IMR-90 (cell line): ENCODE measurements at regions not wholly inside any gene's neighbourhood (a gene's known extent, or its start where the extent isn't known, plus 50 kb on each side); places are given as distances from the start of the nearest gene placed in this dataset.

Experiments
- ATAC-seq: fragments of 200-7000 bp; cut with Tn5 transposase; 2 replicates; pipeline ENCODE4 v1.9.1; 2020; ENCODE audit warnings: low read depth, mild to moderate bottlenecking, moderate library complexity
- BruUV-seq: library from RNA; stranded (reverse); fragments of 400-500 nt; replicated peaks from 2 replicates; lab custom pipeline; 2021; lab: Mats Ljungman, UMichigan
- CTCF ChIA-PET: fragments of 300-600 bp; formaldehyde crosslinking; extraction: SDS; loops from one replicate; lab custom pipeline; 2021; ENCODE audit warnings: antibody characterized with exemption; lab: Yijun Ruan, JAX
- POLR2A ChIA-PET: fragments of 300-600 bp; sonication (Branson Sonifier 250); formaldehyde crosslinking; loops from one replicate; lab custom pipeline; 2022; ENCODE audit warnings: antibody characterized with exemption; ENCODE audit not compliant: unreplicated experiment; lab: Charles Lee
- DNase-seq: peaks from one replicate; pipeline ENCODE4 v3.0.0; 2013
- H2AFZ ChIP-seq: replicated peaks from 2 replicates; pipeline ENCODE3; 2013; ENCODE audit warnings: low read length, mild to moderate bottlenecking; ENCODE audit not compliant: poor library complexity
- H2AK5ac ChIP-seq: 2 replicates; pipeline ENCODE4 v1.6.1; 2013; ENCODE audit warnings: low read depth, low read length, inconsistent platforms
- H2AK9ac ChIP-seq: replicated peaks from 2 replicates; pipeline ENCODE3; 2013; ENCODE audit warnings: mild to moderate bottlenecking, low read depth, low read length, moderate library complexity; ENCODE audit not compliant: poor library complexity
- H2BK120ac ChIP-seq: 2 replicates; pipeline ENCODE4 v1.6.1; 2013; ENCODE audit warnings: low read depth, low read length, inconsistent platforms
- H2BK15ac ChIP-seq: 3 replicates; pipeline ENCODE4 v1.6.1; 2013; ENCODE audit warnings: low read depth, low read length, inconsistent platforms
- H2BK20ac ChIP-seq: 2 replicates; pipeline ENCODE4 v1.6.1; 2013; ENCODE audit warnings: low read depth, mild to moderate bottlenecking, inconsistent platforms, low read length, moderate library complexity
- H2BK5ac ChIP-seq: 2 replicates; pipeline ENCODE4 v1.6.1; 2013; ENCODE audit warnings: mild to moderate bottlenecking, low read depth, low read length, inconsistent platforms; ENCODE audit not compliant: poor library complexity, severe bottlenecking
- H3K14ac ChIP-seq: replicated peaks from 2 replicates; pipeline ENCODE4 v1.6.1; 2013; ENCODE audit warnings: low read depth, low read length, inconsistent platforms
- H3K18ac ChIP-seq: 2 replicates; pipeline ENCODE4 v1.6.1; 2013; ENCODE audit warnings: low read depth, low read length, control low read depth
- H3K23ac ChIP-seq: 2 replicates; pipeline ENCODE4 v1.6.1; 2013; ENCODE audit warnings: low read depth, low read length, inconsistent platforms
- H3K27ac ChIP-seq: 2 replicates; pipeline ENCODE4 v1.5.1; 2013; ENCODE audit warnings: mild to moderate bottlenecking, control low read depth, low read length; ENCODE audit not compliant: insufficient read depth
- H3K27me3 ChIP-seq: 2 replicates; pipeline ENCODE4 v1.6.1; 2013; ENCODE audit warnings: low read length; ENCODE audit not compliant: control insufficient read depth, insufficient read depth
- H3K36me3 ChIP-seq: 2 replicates; pipeline ENCODE4 v1.6.1; 2013; ENCODE audit warnings: low read length, mixed read lengths; ENCODE audit not compliant: control insufficient read depth, insufficient read depth
- H3K4ac ChIP-seq: 2 replicates; pipeline ENCODE4 v1.6.1; 2013; ENCODE audit warnings: low read depth, low read length, inconsistent platforms
- H3K4me1 ChIP-seq: 2 replicates; pipeline ENCODE4 v1.6.1; 2013; ENCODE audit warnings: low read length, mixed read lengths; ENCODE audit not compliant: control insufficient read depth, insufficient read depth
- H3K4me2 ChIP-seq: 2 replicates; pipeline ENCODE4 v1.6.1; 2013; ENCODE audit warnings: low read depth, mild to moderate bottlenecking, control low read depth, low read length, moderate library complexity
- H3K4me3 ChIP-seq: 2 replicates; pipeline ENCODE4 v1.5.1; 2013; ENCODE audit warnings: low read depth, mild to moderate bottlenecking, control low read depth, low read length, moderate library complexity; ENCODE audit not compliant: insufficient read depth
- H3K56ac ChIP-seq: 2 replicates; pipeline ENCODE4 v1.6.1; 2013; ENCODE audit warnings: low read length, inconsistent platforms; ENCODE audit not compliant: insufficient read depth; ENCODE audit errors: extremely low read depth
- H3K79me1 ChIP-seq, 2 experiments: 2 replicates each; pipeline ENCODE4 v1.6.1; 2013; ENCODE audit warnings: low read length in 2 of 2, inconsistent platforms in 1 of 2, low read depth in 1 of 2
- H3K9ac ChIP-seq: 2 replicates; pipeline ENCODE4 v1.6.1; 2013; ENCODE audit warnings: low read depth, low read length, control low read depth
- H3K9me1 ChIP-seq: 2 replicates; pipeline ENCODE4 v1.6.1; 2013; ENCODE audit warnings: low read length, inconsistent platforms; ENCODE audit not compliant: insufficient read depth
- H3K9me3 ChIP-seq: 2 replicates; pipeline ENCODE4 v1.6.1; 2013; ENCODE audit warnings: low read length; ENCODE audit not compliant: control insufficient read depth, insufficient read depth
- H4K20me1 ChIP-seq: 2 replicates; pipeline ENCODE4 v1.6.1; 2013; ENCODE audit warnings: low read length, inconsistent platforms; ENCODE audit not compliant: insufficient read depth
- H4K5ac ChIP-seq: 2 replicates; pipeline ENCODE4 v1.6.1; 2013; ENCODE audit warnings: mild to moderate bottlenecking, low read depth, low read length, control low read depth
- H4K8ac ChIP-seq, 2 experiments: 2 replicates each; pipeline ENCODE4 v1.6.1; 2013; ENCODE audit warnings: low read depth in 2 of 2, low read length in 2 of 2, control low read depth in 1 of 2, inconsistent platforms in 1 of 2
- H4K91ac ChIP-seq: 2 replicates; pipeline ENCODE4 v1.6.1; 2013; ENCODE audit warnings: low read depth, low read length, inconsistent platforms; ENCODE audit not compliant: insufficient read depth
- ELK1 ChIP-seq: fragments of 150-350 bp; IDR thresholded peaks from 2 replicates; pipeline ENCODE4 v1.6.1; 2016; ENCODE audit warnings: low read depth, mild to moderate bottlenecking, low read length, moderate library complexity, borderline replicate concordance
- USF2 ChIP-seq: fragments of 150-350 bp; IDR thresholded peaks from 2 replicates; pipeline ENCODE4 v1.6.1; 2017; ENCODE audit warnings: mild to moderate bottlenecking, antibody characterized with exemption, low read length, low read depth
- WGBS, 2 experiments: methylation state at CpG; one replicate each; pipeline versions ENCODE4 v1.1.5 to v1.1.7; 2013; ENCODE audit warnings: missing lambda C conversion rate in 2 of 2; ENCODE audit not compliant: insufficient read length in 1 of 2; ENCODE audit errors: extremely low coverage in 2 of 2; 5-methylcytosine and 5-hydroxymethylcytosine counted together
- dilution Hi-C: fragments of 300-500 bp; cut with HindIII; formaldehyde crosslinking; loops from one replicate; pipeline ENCODE4 v1.14.3; 2018; ENCODE audit warnings: low sequenced_read_pairs; ENCODE audit not compliant: unreplicated experiment
- in situ Hi-C: fragments of 300-500 bp; cut with MboI; formaldehyde crosslinking; loops from 3 replicates; pipeline ENCODE4 v1.14.3; 2019; ENCODE audit warnings: low sequenced_read_pairs, inconsistent platforms, mixed read lengths
- intact Hi-C: fragments of 100-400 bp; cut with micrococcal nuclease; formaldehyde crosslinking; loops from 2 replicates; pipeline ENCODE4 v1.10.0; 2022

GRCh38 chr6:14059791-14060436 is 57.7 kb upstream of the CD83 start:
- Histone ChIP-seq H3K23ac (no peak overlapping the region), H3K14ac (no peak overlapping the region), H3K27ac (no peak overlapping the region), H3K79me1 (no peaks in the 10 kb centered on the region), H3K9me1 (no peaks in the 10 kb centered on the region), H2AK5ac (no peak overlapping the region), H4K91ac (no peak overlapping the region), H3K18ac (no peak overlapping the region), H3K9me3 (no peaks in the 10 kb centered on the region; the same call in 1 of the 2 replicates), H4K8ac (no peak overlapping the region), H3K4me3 (no peak overlapping the region), H3K4ac (no peak overlapping the region), H3K36me3 (no peaks in the 10 kb centered on the region), H2AK9ac (no peak overlapping the region), H3K56ac (no peak overlapping the region), H4K20me1 (no peaks in the 10 kb centered on the region), H3K4me2 (no peak overlapping the region), H2BK120ac (no peak overlapping the region), H3K4me1 (no peaks in the 10 kb centered on the region), H2AFZ (no peak overlapping the region), H2BK20ac (no peak overlapping the region), H3K9ac (no peak overlapping the region), H3K27me3 (peaks cover 8% of the 10 kb centered on the region), H4K5ac (no peak overlapping the region), H2BK15ac (no peak overlapping the region), H2BK5ac (no peak overlapping the region)
- intact Hi-C loops: no loop called here
- 78% methylated on average over 4 of the region's 10 CpGs; no CpG with 5 or more reads in 1 of the 2 experiments for WGBS, 2 experiments
- ATAC-seq (no peak), DNase-seq (no peak)
- dilution Hi-C loops: no loop called here
- no peak for TF ChIP-seq ELK1
- TF ChIP-seq USF2: no peak
- no TSS peak for BruUV-seq
- CTCF ChIA-PET: no interaction called here
- POLR2A ChIA-PET: no interaction called here
- in situ Hi-C loops: loop anchor here (5.0 to 10.0 kb wide), 2 partner anchors 148 to 265 kb away; no protein-coding TSS in a partner anchor
